Fibroblast of lung (primary cell): ENCODE measurements at regions not wholly inside any gene's neighbourhood (a gene's known extent, or its start where the extent isn't known, plus 50 kb on each side); places are given as distances from the start of the nearest gene placed in this dataset.

ENCODE experiments used
- DNase-seq, 2 donors: peaks; one replicate each; pipeline versions ENCODE4 v3.0.0 to v3.0.0-alpha.2; 2010; ENCODE audit warnings: low read depth in 2 of 2
- H2AFZ ChIP-seq: 2 replicates; pipeline ENCODE4 v1.5.1; 2012; ENCODE audit warnings: low read length, control low read depth, inconsistent platforms
- H3K27ac ChIP-seq: 2 replicates; pipeline ENCODE4 v1.5.1; 2011; ENCODE audit warnings: low read length, control low read depth; ENCODE audit not compliant: insufficient read depth
- H3K27me3 ChIP-seq: 2 replicates; pipeline ENCODE4 v1.5.1; 2011; ENCODE audit warnings: mild to moderate bottlenecking, low read length; ENCODE audit not compliant: control insufficient read depth, insufficient read depth
- H3K36me3 ChIP-seq: 2 replicates; pipeline ENCODE4 v1.5.1; 2011; ENCODE audit warnings: low read length; ENCODE audit not compliant: control insufficient read depth, insufficient read depth
- H3K4me1 ChIP-seq: 2 replicates; pipeline ENCODE4 v1.5.1; 2011; ENCODE audit warnings: low read length; ENCODE audit not compliant: control insufficient read depth, insufficient read depth; ENCODE audit errors: extremely low read depth
- H3K4me2 ChIP-seq: 2 replicates; pipeline ENCODE4 v1.5.1; 2011; ENCODE audit warnings: low read length, control low read depth; ENCODE audit not compliant: insufficient read depth; ENCODE audit errors: extremely low read depth
- H3K4me3 ChIP-seq, 4 experiments: fragments of 200-600 bp in 1 of 4; sonication (generic) in 1 of 4; replicated peaks in 1 of 4; 2 replicates each; pipeline ENCODE4 v1.5.1; 2011 to 2016; ENCODE audit warnings: low read length in 4 of 4, low read depth in 3 of 4, mild to moderate bottlenecking in 3 of 4, control low read depth in 2 of 4, inconsistent platforms in 1 of 4, mixed read lengths in 1 of 4; ENCODE audit not compliant: insufficient read depth in 1 of 4; ENCODE audit errors: control extremely low read depth in 1 of 4
- H3K79me2 ChIP-seq: 2 replicates; pipeline ENCODE4 v1.5.1; 2012; ENCODE audit warnings: mild to moderate bottlenecking, low read length, inconsistent platforms; ENCODE audit not compliant: control insufficient read depth, insufficient read depth
- H3K9ac ChIP-seq: 2 replicates; pipeline ENCODE4 v1.5.1; 2011; ENCODE audit warnings: mild to moderate bottlenecking, low read length, control low read depth; ENCODE audit not compliant: insufficient read depth
- H3K9me3 ChIP-seq: 2 replicates; pipeline ENCODE4 v1.5.1; 2012; ENCODE audit warnings: low read depth, low read length; ENCODE audit not compliant: control insufficient read depth, insufficient read depth
- H4K20me1 ChIP-seq: 2 replicates; pipeline ENCODE4 v1.5.1; 2011; ENCODE audit warnings: low read length; ENCODE audit not compliant: control insufficient read depth, insufficient read depth; ENCODE audit errors: extremely low read depth
- EZH2 ChIP-seq: IDR thresholded peaks from 2 replicates; pipeline ENCODE4 v1.5.1; 2012; ENCODE audit warnings: low read length, control low read depth, mild to moderate bottlenecking; ENCODE audit errors: missing control alignments
- TF ChIP-seq, protein P1 (sequence below), 2 donors: IDR thresholded peaks in 1 of 2; conservative IDR thresholded peaks in 1 of 2; 1 replicate in 1 of 2; 2 replicates in 1 of 2; pipeline ENCODE4 v1.5.1; 2011 to 2012; ENCODE audit warnings: low read length in 2 of 2, control low read depth in 1 of 2, inconsistent platforms in 1 of 2, low read depth in 1 of 2, mild to moderate bottlenecking in 1 of 2

DNA sequence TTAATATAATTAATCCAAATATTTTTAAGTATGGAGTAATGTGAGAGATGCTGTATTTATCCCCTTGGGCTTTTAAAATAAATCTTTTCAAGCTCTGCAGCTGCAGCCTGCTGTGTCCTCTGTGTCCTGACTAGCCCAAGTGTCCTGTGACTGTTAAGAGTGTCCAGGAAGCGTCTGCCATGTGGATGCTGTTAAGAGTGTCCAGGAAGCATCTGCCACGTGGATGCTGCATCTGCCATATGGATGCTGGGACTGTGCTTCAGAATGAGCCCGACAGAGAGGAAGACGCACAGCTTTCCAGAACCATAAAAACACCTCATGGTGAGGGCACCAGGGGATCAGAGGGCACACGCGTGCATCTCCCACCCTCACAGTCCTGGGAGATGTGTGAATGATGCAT is 307.2 kb downstream of the ADGRD1 start:
- H3K4me2 ChIP-seq: no peak overlapping the region
- no peak overlapping the region for H2AFZ ChIP-seq
- H3K27ac ChIP-seq: no peak overlapping the region
- no peaks in the 10 kb centered on the region for H3K36me3 ChIP-seq
- no peak for DNase-seq
- H3K4me3 ChIP-seq: no peak overlapping the region
- no peaks in the 10 kb centered on the region for H3K4me1 ChIP-seq
- no peaks in the 10 kb centered on the region for H3K27me3 ChIP-seq
- H3K79me2 ChIP-seq: no peaks in the 10 kb centered on the region
- H4K20me1 ChIP-seq: no peaks in the 10 kb centered on the region
- TF ChIP-seq, protein P1, sequence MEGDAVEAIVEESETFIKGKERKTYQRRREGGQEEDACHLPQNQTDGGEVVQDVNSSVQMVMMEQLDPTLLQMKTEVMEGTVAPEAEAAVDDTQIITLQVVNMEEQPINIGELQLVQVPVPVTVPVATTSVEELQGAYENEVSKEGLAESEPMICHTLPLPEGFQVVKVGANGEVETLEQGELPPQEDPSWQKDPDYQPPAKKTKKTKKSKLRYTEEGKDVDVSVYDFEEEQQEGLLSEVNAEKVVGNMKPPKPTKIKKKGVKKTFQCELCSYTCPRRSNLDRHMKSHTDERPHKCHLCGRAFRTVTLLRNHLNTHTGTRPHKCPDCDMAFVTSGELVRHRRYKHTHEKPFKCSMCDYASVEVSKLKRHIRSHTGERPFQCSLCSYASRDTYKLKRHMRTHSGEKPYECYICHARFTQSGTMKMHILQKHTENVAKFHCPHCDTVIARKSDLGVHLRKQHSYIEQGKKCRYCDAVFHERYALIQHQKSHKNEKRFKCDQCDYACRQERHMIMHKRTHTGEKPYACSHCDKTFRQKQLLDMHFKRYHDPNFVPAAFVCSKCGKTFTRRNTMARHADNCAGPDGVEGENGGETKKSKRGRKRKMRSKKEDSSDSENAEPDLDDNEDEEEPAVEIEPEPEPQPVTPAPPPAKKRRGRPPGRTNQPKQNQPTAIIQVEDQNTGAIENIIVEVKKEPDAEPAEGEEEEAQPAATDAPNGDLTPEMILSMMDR (conservative IDR thresholded peaks at IDR 0.05 in 1 of 2, IDR thresholded peaks at IDR 0.05 in 1 of 2; ENCODE audit: low read depth in 1 of 2, low read length in 2 of 2): no peak
- no peak for TF ChIP-seq EZH2
- H3K9ac ChIP-seq: no peak overlapping the region
- no peaks in the 10 kb centered on the region for H3K9me3 ChIP-seq

DNA sequence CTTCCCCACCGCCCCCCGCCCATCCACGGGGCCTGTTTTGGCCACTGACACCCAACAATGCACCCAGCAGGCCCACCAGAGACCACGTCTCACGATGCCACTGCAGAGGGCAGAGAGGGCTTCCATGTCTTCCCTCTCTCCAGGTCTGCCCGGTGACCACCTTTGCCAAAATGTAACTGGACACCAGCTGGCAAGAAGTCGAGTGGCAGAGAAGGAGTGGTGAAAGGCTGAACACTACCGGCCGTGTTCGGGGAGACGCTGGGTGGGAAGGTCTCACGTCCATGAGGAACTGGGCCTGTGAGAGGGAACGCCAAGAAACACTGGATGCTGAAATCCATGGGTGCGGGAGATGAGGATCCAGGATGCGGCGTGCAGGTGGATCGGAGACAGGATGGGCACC is 308.2 kb downstream of the ADGRD1 start:
- Histone ChIP-seq H2AFZ (no peak overlapping the region), H3K9me3 (no peaks in the 10 kb centered on the region), H3K4me2 (no peak overlapping the region), H3K27me3 (no peaks in the 10 kb centered on the region), H4K20me1 (no peaks in the 10 kb centered on the region), H3K79me2 (no peaks in the 10 kb centered on the region), H3K9ac (no peak overlapping the region), H3K36me3 (no peaks in the 10 kb centered on the region), H3K4me1 (no peaks in the 10 kb centered on the region), H3K27ac (no peak overlapping the region), H3K4me3 (no peak overlapping the region)
- DNase-seq: no peak
- TF ChIP-seq EZH2: no peak
- TF ChIP-seq, protein P1 (conservative IDR thresholded peaks at IDR 0.05 in 1 of 2, IDR thresholded peaks at IDR 0.05 in 1 of 2; ENCODE audit: low read depth in 1 of 2, low read length in 2 of 2): no peak

DNA sequence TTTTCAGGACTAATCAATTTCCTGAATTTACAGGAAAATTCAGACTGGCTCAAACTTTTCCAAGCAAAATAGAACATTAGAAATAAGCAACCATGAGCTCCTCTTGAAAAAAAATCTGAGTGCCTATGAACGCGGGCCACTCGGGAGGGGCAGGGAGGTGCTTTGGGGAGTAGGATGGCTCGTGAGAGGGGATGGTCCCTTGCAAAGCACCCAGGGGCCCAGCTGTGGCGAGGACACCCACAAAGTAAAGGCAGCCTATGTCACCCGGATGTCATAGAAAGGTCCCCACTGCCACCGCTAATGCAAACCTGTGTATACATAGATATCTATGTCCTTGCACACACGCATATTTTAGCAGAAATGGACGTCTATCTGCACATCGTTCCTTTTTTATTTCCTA is 309.9 kb downstream of the ADGRD1 start:
- Histone ChIP-seq H3K36me3 (no peaks in the 10 kb centered on the region), H3K79me2 (no peaks in the 10 kb centered on the region), H3K27ac (no peak overlapping the region), H3K4me2 (no peak overlapping the region), H3K4me1 (no peaks in the 10 kb centered on the region), H4K20me1 (no peaks in the 10 kb centered on the region), H3K4me3 (no peak overlapping the region), H3K27me3 (no peaks in the 10 kb centered on the region), H3K9ac (no peak overlapping the region), H3K9me3 (no peaks in the 10 kb centered on the region), H2AFZ (no peak overlapping the region)
- TF ChIP-seq EZH2: no peak
- TF ChIP-seq, protein P1 (conservative IDR thresholded peaks at IDR 0.05 in 1 of 2, IDR thresholded peaks at IDR 0.05 in 1 of 2; ENCODE audit: low read depth in 1 of 2, low read length in 2 of 2): no peak
- no peak for DNase-seq
